Embryonic facial prominence (tissue), 1 donor: ENCODE measurements at regions not wholly inside any gene's neighbourhood (a gene's known extent, or its start where the extent isn't known, plus 50 kb on each side); places are given as distances from the start of the nearest gene placed in this dataset.
"Not testable (repeated sequence)": the region's sequence is repeated elsewhere in the genome, so short reads cannot be mapped to it uniquely, and the experiment has no call there.

ENCODE experiments used
- DNase-seq: peaks from one replicate; pipeline ENCODE4 v3.0.0-alpha.2; 2016; ENCODE audit errors: extremely low spot score

- DNase-seq = no peak
These were observed 677.0 kb downstream of the NTRK3 start for GRCh38 chr15:87579537-87579936.

GRCh38 chr15:87578776-87579175, 677.8 kb downstream of the NTRK3 start:
- DNase-seq = no peak

GRCh38 chr15:87577336-87577735, 679.2 kb downstream of the NTRK3 start:
- no peak for DNase-seq

DNA sequence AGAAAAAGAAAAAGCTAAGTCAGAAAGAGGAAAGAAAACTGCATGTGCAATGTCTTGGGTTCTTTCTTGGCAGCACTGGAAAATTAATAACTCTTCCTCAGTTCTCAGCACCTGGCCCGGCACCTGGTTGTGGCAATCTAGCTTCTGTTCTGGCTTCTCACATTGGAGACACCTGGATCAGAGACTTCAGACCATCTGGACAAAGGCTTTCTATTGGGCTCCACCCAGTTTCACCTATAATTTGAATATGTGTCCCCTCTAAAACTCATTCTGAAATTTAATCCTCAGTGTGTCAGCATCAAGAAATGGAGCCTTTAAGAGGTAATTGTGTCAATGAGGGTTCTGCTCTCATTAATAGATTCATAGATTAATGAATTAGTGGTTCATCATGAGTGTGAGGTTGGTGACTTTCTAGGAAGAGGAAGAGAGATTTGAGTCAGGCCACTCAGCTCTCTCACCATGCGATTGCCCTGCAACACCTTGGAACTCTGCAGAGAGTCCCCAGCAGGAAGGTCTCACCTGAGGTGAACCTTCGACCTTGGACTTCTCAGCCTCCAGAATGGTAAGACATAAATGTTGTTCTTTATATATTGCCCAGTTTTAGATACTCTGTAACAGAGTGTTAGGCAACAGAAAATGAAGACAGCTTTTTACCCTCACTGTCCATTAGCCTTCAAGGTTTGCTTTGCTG, 679.9 kb downstream of the NTRK3 start:
- DNase-seq = no peak

DNA sequence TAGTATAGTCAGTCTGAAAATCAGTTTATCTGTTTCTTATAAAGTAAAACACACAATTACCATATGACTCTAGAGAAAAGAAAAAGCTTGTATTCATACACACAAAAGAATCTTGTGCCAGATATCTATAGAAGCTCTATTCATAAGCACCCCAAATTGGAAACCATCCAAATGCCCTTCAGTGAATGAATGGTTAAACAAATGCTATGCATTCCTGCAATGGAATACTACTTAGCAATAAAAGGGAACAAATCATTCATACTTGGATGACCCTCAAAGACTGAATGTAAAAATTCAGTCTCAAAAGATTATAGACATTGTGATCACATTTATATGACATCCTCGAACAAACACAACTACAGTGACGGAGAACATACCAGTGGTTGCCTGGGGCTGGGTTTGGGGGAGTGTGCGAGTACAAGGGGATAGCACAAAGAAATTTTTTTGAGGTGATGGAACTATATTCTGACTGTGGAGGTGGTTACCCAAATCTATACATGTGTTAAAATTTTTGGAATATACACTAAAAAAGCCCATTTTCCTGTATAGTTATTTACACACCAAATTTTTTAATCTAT, 680.6 kb downstream of the NTRK3 start:
- DNase-seq = no peak

DNA sequence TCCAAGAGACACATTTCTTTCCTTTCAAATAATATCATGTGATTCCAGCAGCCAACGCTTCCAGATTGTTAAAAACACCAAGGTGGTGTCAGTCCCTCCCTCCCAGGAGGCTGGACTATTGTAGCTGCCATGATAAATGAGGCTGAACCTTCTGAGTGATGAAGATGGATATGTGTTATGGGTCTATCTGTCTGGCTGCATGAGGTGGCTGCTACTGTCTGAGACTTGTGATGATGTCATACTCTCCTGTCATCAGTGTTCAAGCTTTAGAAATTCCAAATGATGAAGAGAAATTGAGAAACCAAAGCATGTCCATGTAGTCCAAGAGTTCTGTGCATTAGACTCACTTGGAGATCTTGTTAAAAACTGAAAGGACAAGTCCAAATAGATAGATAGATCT, 683.0 kb downstream of the NTRK3 start:
- DNase-seq = no peak

- DNase-seq = no peak
These were observed 683.5 kb downstream of the NTRK3 start for GRCh38 chr15:87573039-87573438.

DNA sequence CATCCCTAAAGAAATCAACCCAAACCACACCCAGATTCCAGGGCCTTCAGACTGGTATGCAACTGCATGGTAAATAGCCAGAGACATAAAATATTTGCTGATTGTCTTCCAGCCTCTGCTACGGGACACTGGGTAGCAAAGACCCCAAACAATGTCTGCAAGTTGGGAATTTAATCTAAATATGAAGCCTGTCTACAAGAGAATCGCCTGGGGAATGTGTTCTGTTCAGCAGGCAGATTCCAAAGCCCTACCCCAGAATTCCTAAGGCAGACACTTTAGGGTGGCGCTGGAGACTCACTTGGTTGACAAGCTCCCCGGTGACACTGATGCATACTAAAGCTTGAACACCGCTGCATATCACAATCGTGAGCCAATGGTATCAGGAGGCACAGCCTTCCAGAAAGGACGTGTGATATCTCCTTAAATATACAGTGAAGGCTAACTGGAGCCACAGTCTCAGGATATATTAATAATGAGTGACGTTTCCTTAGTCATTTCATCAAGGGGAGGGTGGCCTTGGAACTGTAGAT, 684.1 kb downstream of the NTRK3 start:
- no peak for DNase-seq

- DNase-seq = no peak
These were observed 686.3 kb downstream of the NTRK3 start for GRCh38 chr15:87570206-87570605.

DNA sequence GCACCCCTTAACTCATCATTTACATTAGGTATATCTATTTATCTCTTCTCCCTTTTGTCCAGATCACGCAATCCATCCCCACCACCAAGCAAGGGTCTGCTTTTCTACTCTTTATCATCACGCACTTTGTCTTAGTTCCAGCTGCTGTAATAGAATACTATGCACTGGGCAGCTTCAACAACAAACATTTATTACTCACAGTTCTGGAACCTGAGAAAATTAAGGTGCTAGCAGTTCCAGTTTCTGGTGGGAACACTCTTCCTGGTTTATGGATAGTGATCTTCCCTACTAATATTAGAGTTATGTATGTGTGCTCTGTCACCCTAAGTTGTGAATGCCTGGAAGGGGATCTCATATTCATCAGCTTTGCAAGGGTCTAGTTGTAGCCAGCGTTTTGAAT, 687.0 kb downstream of the NTRK3 start:
- no peak for DNase-seq

GRCh38 chr15:87567406-87568030, 689.0 kb downstream of the NTRK3 start:
- DNase-seq = peak; percentile 9

GRCh38 chr15:87566236-87566635, 690.3 kb downstream of the NTRK3 start:
- DNase-seq = no peak

GRCh38 chr15:87564681-87565080, 691.9 kb downstream of the NTRK3 start:
- DNase-seq = no peak

DNA sequence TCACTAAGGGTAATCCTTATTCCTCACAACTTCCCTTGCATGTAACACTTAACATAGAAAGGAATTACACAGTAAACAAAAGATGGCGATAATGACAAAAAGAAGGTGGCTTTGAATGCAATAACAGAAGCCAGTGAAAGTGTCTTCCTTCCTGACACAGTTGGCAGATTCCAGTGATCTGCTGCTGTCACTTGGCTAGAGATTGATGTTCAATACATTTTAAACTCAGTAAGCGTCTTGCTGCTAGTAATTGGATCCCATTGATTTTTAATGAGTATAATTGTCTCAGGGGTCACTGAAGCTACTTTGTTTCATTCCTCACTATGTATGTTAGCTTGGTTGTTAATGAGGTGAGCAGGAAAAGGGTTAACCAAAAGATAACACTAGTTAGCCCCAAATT, 692.7 kb downstream of the NTRK3 start:
- no peak for DNase-seq

DNA sequence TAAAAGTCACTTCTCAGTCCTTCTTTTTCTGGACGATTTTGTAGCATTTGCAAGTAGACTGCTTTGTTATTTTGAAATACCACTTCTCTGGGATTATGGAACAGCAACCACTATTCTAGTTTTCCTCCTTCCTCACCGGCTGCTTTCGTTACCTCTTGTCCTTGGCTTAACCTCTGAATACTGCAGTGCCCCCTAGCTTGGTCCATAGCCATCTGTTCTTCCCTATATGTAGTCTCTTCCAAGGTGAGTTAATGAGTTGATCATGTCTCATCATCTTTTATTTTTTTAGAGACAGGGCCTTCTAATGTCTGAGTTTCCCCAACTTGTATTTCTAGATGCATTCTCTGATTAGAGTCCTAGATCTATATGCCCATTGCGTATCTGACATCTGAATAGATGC, 694.3 kb downstream of the NTRK3 start:
- DNase-seq = no peak

- no peak for DNase-seq
These were observed 694.9 kb downstream of the NTRK3 start for GRCh38 chr15:87561641-87562040.

DNA sequence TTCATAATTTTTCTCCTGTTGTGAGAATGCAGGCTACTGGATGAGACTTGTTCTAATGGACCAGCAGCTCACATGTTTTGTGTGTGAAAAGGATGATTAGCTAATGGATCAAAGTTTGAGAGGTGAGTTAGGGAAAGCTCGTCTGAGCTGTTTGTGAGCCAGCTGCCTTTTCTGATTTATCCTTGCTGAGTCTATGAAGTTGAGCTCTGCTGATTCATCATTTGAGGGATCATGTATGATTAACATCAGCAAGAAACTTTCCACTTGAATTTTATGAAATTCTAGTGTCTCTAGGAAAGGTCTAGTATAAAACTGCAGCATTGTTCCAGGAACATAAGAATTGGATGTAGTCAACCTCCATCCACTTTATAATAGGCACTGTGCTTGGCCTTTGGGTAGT, 698.7 kb downstream of the NTRK3 start:
- DNase-seq = no peak

DNA sequence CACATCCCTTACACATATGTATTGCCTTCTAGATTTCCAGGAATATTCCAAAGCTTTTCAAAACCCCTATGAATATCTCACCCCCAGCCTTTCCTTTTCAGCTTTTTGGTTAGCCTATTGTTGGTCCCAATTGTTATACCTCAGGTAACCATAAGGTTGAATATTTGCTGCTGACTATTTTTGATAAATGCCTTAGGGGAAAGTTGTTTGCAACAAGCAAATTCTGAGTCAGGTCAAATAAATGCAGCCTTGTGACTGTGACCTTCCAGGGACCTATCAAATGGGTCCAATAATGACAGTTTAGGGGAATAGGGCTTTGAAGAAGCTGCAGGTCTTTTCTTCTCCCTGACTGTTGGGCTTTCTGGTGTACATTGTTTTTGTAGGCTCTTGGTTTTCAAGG, 699.7 kb downstream of the NTRK3 start:
- DNase-seq = no peak

DNA sequence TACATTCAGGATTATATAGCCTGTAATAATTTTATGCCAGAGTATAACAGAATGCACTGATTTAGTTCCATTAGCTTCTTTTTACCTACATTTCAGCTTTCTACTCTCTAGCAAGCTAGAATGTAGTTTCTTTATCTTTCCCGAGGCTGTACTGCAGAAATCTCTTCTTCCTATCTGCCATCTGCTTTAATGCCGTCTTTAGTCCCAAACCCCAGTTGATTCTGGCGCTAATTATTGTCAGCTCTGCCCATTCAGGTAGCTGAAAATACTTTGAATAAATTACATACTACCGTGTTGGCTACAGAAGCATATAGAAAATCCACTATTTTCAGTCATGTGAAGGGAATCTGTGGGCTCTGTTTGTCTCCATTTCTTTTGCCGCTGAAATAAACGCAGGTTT, 706.7 kb downstream of the NTRK3 start:
- no peak for DNase-seq

DNA sequence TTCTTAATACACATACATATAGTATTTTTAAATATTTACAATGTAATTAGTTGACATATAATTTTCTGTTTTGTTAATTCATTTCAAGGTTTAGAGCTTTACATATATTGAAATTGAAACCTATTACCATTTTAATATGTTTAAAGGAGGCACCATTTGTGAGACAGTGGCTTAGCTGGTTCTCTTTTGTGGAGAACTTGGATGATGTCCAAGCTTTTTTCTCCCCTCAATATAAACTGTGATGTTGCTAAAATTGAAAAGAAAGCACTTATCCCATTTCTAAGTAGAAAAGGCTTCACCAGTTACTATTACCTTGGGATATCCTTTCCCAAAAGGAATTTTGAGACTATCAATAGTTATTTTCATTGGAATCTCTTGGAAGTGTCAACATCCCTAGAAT, 707.2 kb downstream of the NTRK3 start:
- no peak for DNase-seq

DNA sequence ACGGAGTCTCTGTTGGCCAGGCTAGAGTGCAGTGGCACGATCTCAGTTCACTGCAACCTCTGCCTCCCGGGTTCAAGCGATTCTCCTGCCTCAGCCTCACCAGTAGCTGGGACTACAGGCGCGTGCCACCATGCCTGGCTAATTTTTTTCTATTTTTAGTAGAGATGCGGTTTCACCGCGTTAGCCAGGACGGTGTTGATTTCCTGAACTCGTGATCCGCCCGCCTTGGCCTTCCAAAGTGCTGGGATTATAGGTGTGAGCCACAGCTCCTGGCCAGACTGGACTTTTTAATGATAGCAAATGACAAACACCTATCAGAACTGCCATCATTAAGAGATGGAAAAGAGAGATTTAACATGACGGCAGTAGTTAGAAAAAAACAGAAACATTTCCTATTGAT, 707.9 kb downstream of the NTRK3 start:
- not testable (repeated sequence) for DNase-seq

GRCh38 chr15:87547470-87548181, 708.9 kb downstream of the NTRK3 start:
- DNase-seq = no peak
